ENCODE measurements at regions not wholly inside any gene's neighbourhood (a gene's known extent, or its start where the extent isn't known, plus 50 kb on each side); places are given as distances from the start of the nearest gene placed in this dataset.

- no peak for DNase-seq
Observed at GRCh38 chr12:41869432-41869831, 275.2 kb downstream of the GXYLT1 start.

- DNase-seq = no peak
Observed at GRCh38 chr12:41866878-41867430, 277.7 kb downstream of the GXYLT1 start.

- no peak for DNase-seq
Observed at GRCh38 chr12:41856228-41856627, 288.4 kb downstream of the GXYLT1 start.

GRCh38 chr12:41850046-41850445, 294.6 kb downstream of the GXYLT1 start:
- no peak for DNase-seq

GRCh38 chr12:41846718-41847117, 298.0 kb downstream of the GXYLT1 start:
- no peak for DNase-seq

- no peak for DNase-seq
Observed at GRCh38 chr12:41836416-41836815, 308.3 kb downstream of the GXYLT1 start.

- no peak for DNase-seq
Observed at GRCh38 chr12:41835556-41835955, 309.1 kb downstream of the GXYLT1 start.

GRCh38 chr12:41819948-41820347, 324.7 kb downstream of the GXYLT1 start:
- no peak for DNase-seq

- DNase-seq = no peak
Observed at GRCh38 chr12:41804026-41804425, 340.6 kb downstream of the GXYLT1 start.

GRCh38 chr12:41802803-41803202, 341.9 kb downstream of the GXYLT1 start:
- no peak for DNase-seq

GRCh38 chr12:41801261-41801660, 343.4 kb downstream of the GXYLT1 start:
- no peak for DNase-seq

GRCh38 chr12:41799671-41800070, 345.0 kb downstream of the GXYLT1 start:
- no peak for DNase-seq

GRCh38 chr12:41795910-41796309, 348.8 kb downstream of the GXYLT1 start:
- DNase-seq = no peak

- no peak for DNase-seq
Observed at GRCh38 chr12:41795051-41795600, 349.5 kb downstream of the GXYLT1 start.

GRCh38 chr12:41794336-41794735, 350.3 kb downstream of the GXYLT1 start:
- DNase-seq = no peak

- DNase-seq = no peak
Observed at GRCh38 chr12:41784957-41785356, 359.7 kb downstream of the GXYLT1 start.

- DNase-seq = no peak
Observed at GRCh38 chr12:41778934-41779333, 365.7 kb downstream of the GXYLT1 start.

- no peak for DNase-seq
Observed at GRCh38 chr12:41777064-41777790, 367.4 kb downstream of the GXYLT1 start.

GRCh38 chr12:41772478-41772877, 372.2 kb downstream of the GXYLT1 start:
- DNase-seq = no peak

GRCh38 chr12:41769810-41770209, 374.9 kb downstream of the GXYLT1 start:
- no peak for DNase-seq

GRCh38 chr12:41768456-41768855, 376.2 kb downstream of the GXYLT1 start:
- DNase-seq = no peak

GRCh38 chr12:41762691-41763090, 382.0 kb downstream of the GXYLT1 start:
- DNase-seq = no peak

- no peak for DNase-seq
Observed at GRCh38 chr12:41745593-41745992, 399.1 kb downstream of the GXYLT1 start.

GRCh38 chr12:41743835-41744234, 400.8 kb downstream of the GXYLT1 start:
- DNase-seq = no peak

- DNase-seq = no peak
Observed at GRCh38 chr12:41739066-41739465, 405.6 kb downstream of the GXYLT1 start.

Data from DMS79 treated with DMSO at 0.1 percent for 48 hours (cell line).